NCI-H526 (cell line): ENCODE measurements at regions not wholly inside any gene's neighbourhood (a gene's known extent, or its start where the extent isn't known, plus 50 kb on each side); places are given as distances from the start of the nearest gene placed in this dataset.

Experiments
- DNase-seq, 2 experiments: peaks; one replicate each; lab custom pipeline; 2025; lab: John Stamatoyannopoulos, UW

DNA sequence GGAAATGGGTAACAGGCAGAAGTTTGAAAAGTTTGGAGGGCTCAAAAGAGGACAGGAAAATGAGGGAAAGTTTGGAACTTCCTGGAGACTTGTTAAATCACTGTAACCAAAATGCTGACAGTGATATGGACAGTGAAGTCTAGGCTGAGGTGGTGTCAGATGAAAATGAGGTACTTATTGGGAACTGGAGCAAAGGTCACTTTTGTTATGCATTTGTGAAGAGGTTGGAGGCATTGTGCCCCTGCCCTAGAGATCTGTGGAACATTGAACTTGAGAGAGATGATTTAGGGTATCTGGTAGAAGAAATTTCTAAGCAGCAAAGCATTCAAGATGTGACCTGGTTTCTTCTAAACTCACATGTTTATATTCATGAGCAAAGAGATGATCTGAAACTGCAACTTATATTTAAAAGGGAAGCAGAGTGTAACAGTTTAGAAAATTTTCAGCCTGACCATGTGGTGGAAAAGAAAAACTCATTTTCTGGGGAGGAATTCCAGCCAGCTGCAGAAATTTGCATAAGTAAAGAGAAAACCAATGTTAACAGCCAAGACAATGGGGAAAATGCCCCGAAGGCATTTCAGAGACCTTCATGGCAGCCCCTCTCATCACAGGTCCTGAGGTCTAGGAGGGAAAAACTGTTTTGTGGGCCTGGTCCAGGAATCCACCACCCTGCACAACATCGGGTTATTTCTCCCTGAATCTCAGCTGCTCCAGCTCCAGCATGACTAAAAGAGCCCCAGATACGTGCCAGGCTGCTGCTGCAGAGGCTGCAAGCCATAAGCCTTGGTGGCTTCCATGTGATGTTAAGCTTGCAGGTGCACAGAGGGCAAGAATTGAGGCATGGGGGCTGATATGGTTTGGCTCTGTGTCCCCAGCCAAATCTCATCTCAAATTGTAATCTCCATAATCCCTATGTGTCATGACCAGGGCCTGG is 632.5 kb upstream of the GNPDA2 start:
- DNase-seq = peak in 1 of 2 experiments; percentile 12

GRCh38 chr4:45353161-45353560 is 626.8 kb upstream of the GNPDA2 start:
- DNase-seq = no peak

- DNase-seq = no peak
Observed at GRCh38 chr4:45350438-45350837, 624.1 kb upstream of the GNPDA2 start.

- no peak for DNase-seq
Observed at GRCh38 chr4:45349859-45350258, 623.5 kb upstream of the GNPDA2 start.

DNA sequence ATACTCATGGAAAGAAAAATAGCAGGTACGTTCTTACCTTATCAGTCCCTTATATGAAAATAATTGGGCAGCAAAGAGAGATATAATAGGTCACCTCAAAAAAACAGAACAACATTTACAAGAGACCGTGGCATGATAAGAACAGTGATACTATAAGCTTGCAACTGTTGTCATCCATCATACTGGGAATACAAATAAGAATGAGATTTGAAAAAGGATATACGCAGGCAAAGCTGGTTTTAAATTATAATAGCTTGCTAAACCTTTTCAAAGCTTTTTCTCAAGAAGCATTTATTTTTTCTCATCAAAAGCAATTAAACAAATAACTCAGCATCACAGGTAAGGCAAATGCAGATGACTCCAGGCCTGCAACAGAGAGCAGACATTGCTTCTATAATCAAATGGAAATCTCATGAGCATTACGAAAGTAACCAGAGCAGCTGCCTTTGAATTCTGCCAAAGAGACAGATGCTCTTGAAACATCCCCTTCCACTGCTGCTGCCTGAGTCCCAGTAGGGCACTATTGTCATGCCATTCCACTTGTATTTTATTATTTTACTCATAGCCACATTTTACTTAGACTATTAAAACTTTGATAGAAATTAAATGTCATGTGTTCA is 620.6 kb upstream of the GNPDA2 start:
- no peak for DNase-seq

DNA sequence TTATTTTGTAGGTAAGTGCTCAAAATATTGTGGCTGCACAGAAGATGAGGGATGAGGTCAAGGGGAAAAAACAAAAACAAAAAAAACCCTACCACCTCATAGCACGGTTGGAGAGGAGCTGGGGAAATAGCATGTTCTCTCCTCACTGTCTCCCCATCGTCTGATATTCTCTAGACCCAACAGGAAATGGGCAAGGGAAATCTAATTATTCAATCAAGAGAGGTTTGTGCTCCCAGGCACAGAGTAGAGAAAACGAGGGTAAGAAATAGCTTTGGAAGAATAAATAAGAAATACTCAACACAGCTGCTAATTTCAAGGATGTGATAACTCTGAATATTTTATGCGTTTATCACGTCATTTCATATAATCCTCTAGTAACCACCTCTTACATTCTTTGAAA is 619.2 kb upstream of the GNPDA2 start:
- DNase-seq = no peak

- DNase-seq = no peak
Observed at GRCh38 chr4:45331802-45332201, 605.4 kb upstream of the GNPDA2 start.

- no peak for DNase-seq
Observed at GRCh38 chr4:45327544-45327943, 601.2 kb upstream of the GNPDA2 start.

- DNase-seq = no peak
Observed at GRCh38 chr4:45324455-45325417, 598.4 kb upstream of the GNPDA2 start.

- no peak for DNase-seq
Observed at GRCh38 chr4:45323453-45324058, 597.2 kb upstream of the GNPDA2 start.

DNA sequence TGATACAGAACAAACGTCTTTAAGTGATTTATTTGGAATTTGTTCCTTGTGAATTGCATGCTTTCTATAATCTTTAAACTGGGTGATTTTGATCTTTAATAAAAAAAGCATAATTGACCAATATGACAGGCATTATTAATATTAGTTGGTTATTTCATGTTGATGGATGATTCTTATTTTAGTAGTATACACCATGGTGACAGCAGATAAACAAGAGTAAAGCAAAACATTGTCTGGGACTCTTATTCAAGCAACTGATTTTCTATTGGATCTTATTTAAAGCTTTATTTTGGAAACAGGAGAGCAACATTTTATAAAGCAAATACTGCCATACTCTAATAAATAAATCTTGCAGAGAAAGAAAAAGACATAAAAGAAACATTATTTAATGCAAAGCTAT is 591.4 kb upstream of the GNPDA2 start:
- DNase-seq = no peak

- no peak for DNase-seq
Observed at GRCh38 chr4:45317276-45317675, 590.9 kb upstream of the GNPDA2 start.

DNA sequence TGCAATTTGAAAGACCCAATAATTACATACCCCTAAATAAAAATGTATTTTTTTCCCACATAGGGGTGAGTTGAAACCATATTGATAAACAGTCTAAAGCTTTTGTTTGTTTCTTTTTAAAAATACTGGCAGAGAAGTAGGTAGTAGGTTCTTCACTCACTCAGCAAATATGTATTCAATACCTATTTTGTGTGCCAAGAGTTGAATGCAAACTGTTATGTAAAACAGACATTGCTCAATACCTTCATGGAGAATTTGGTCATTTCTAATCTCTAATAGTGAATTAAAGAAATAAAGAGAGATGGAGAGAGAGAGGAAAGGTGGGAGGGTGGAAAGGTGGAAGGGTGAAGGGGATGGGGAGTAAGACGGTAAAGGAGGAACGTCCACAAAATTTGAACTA is 589.9 kb upstream of the GNPDA2 start:
- no peak for DNase-seq

GRCh38 chr4:45302828-45303227 is 576.5 kb upstream of the GNPDA2 start:
- DNase-seq = no peak

DNA sequence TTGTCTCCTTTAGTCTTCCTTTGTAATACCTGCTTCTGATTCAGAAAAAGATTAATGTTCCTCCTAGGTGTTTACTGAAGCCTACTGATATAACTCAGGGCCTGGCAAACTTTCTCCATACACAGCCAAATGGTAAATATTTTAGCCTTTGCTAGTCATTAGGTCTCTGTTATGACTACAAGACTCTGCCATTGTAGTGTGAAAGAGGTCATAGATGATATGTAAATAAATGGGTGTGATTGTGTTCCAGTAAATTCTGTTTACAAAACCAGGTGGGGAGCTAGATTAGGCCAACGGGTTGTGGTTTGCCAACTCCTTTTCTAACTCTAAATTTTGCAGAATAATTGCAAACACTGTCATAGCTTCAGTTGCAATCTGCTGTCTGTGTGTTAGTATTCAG is 568.1 kb upstream of the GNPDA2 start:
- no peak for DNase-seq

- DNase-seq = no peak
Observed at GRCh38 chr4:45293335-45293734, 567.0 kb upstream of the GNPDA2 start.

GRCh38 chr4:45292844-45293243 is 566.5 kb upstream of the GNPDA2 start:
- DNase-seq = no peak

GRCh38 chr4:45284400-45285085 is 558.2 kb upstream of the GNPDA2 start:
- no peak for DNase-seq

- DNase-seq = no peak
Observed at GRCh38 chr4:45283352-45283751, 557.0 kb upstream of the GNPDA2 start.

GRCh38 chr4:45280121-45280520 is 553.8 kb upstream of the GNPDA2 start:
- DNase-seq = no peak

GRCh38 chr4:45275862-45276261 is 549.5 kb upstream of the GNPDA2 start:
- DNase-seq = no peak
